ENCODE measurements at regions not wholly inside any gene's neighbourhood (a gene's known extent, or its start where the extent isn't known, plus 50 kb on each side); places are given as distances from the start of the nearest gene placed in this dataset.

GRCh38 chr6:1113916-1114540, 197.9 kb upstream of the FOXQ1 start:
- no peak for DNase-seq

GRCh38 chr6:1111361-1111760, 200.5 kb upstream of the FOXQ1 start:
- no peak for DNase-seq

GRCh38 chr6:1110941-1111349, 201.0 kb upstream of the FOXQ1 start:
- no peak for DNase-seq

- DNase-seq, result no peak
Observed at GRCh38 chr6:1110164-1110563, 201.7 kb upstream of the FOXQ1 start.

- no peak for DNase-seq
Observed at GRCh38 chr6:1109134-1109533, 202.8 kb upstream of the FOXQ1 start.

GRCh38 chr6:1108198-1108597, 203.7 kb upstream of the FOXQ1 start:
- DNase-seq, result no peak

GRCh38 chr6:1107578-1107977, 204.3 kb upstream of the FOXQ1 start:
- no peak for DNase-seq

- no peak for DNase-seq
Observed at GRCh38 chr6:1105833-1106400, 206.0 kb upstream of the FOXQ1 start.

GRCh38 chr6:1104988-1105670, 206.8 kb upstream of the FOXQ1 start:
- DNase-seq, result no peak

GRCh38 chr6:1103945-1104623, 207.8 kb upstream of the FOXQ1 start:
- DNase-seq, result no peak

- no peak for DNase-seq
Observed at GRCh38 chr6:1103021-1103420, 208.9 kb upstream of the FOXQ1 start.

GRCh38 chr6:1100269-1100668, 211.6 kb upstream of the FOXQ1 start:
- no peak for DNase-seq

- no peak for DNase-seq
Observed at GRCh38 chr6:1099264-1099663, 212.6 kb upstream of the FOXQ1 start.

- no peak for DNase-seq
Observed at GRCh38 chr6:1096967-1097765, 214.7 kb upstream of the FOXQ1 start.

GRCh38 chr6:1094306-1094705, 217.6 kb upstream of the FOXQ1 start:
- no peak for DNase-seq

- no peak for DNase-seq
Observed at GRCh38 chr6:1091900-1092299, 220.0 kb upstream of the FOXQ1 start.

- no peak for DNase-seq
Observed at GRCh38 chr6:1089859-1090258, 222.0 kb upstream of the FOXQ1 start.

GRCh38 chr6:1088492-1089001, 223.4 kb upstream of the FOXQ1 start:
- no peak for DNase-seq

GRCh38 chr6:1087154-1087843, 224.6 kb upstream of the FOXQ1 start:
- no peak for DNase-seq

GRCh38 chr6:1086446-1087153, 225.3 kb upstream of the FOXQ1 start:
- DNase-seq, result no peak

GRCh38 chr6:1082285-1082935, 229.5 kb upstream of the FOXQ1 start:
- no peak for DNase-seq

Data from SHP77 treated with DMSO at 0.1 percent for 48 hours (cell line).